ENCODE measurements at regions not wholly inside any gene's neighbourhood (a gene's known extent, or its start where the extent isn't known, plus 50 kb on each side); places are given as distances from the start of the nearest gene placed in this dataset.

DNA sequence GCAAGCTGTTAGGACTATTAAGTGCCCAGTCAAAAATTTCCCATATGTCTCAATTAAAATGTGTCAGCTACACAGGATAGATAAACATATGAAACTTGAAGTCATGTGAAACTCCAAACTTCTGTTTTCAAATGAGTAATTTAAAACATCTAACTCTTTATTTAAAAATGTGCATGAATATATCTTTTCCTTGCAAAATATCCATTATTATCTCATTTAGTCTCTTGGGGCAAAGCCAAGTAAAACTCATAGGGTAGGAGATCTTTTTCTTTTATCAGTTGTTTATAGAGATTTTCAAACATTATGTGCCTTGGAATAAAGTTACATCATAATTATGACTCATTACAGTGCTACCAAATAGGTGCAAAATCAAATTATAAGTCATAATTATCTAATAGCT is 2020.1 kb upstream of the PRR20A start:
- Histone ChIP-seq H3K4me1 (replicated peaks in 1 of 4; ENCODE audit: control insufficient read depth in 3 of 4, insufficient read depth in 4 of 4, low read length in 3 of 4) (no peaks in the 10 kb centered on the region), H3K4ac (replicated peaks; ENCODE audit: insufficient read length, low read depth, low read length) (no peak overlapping the region), H3K79me2 (ENCODE audit: control insufficient read depth in 1 of 2, insufficient read depth in 2 of 2, low read length in 2 of 2) (no peaks in the 10 kb centered on the region), H2BK120ac (replicated peaks; ENCODE audit: low read depth, low read length) (no peak overlapping the region), H3K14ac (ENCODE audit: insufficient read length) (no peak overlapping the region), H3K23me2 (ENCODE audit: low read depth, low read length) (no peaks in the 10 kb centered on the region), H3K27me3 (replicated peaks in 1 of 4; ENCODE audit: control insufficient read depth in 3 of 4, extremely low read depth in 1 of 4, insufficient read depth in 3 of 4, low read length in 3 of 4) (no peaks in the 10 kb centered on the region), H2BK12ac (ENCODE audit: low read depth, low read length) (no peak overlapping the region), H2BK15ac (ENCODE audit: low read length) (no peak overlapping the region), H2AK5ac (ENCODE audit: low read depth, low read length) (no peak overlapping the region), H3K79me1 (ENCODE audit: low read depth, low read length) (no peaks in the 10 kb centered on the region), H3K4me2 (ENCODE audit: insufficient read depth in 1 of 2, low read depth in 2 of 2, low read length in 2 of 2) (no peak overlapping the region), H3K9me3 (ENCODE audit: insufficient read depth in 2 of 2, low read depth in 1 of 2, low read length in 1 of 2) (no peaks in the 10 kb centered on the region), H2BK20ac (ENCODE audit: low read length) (no peak overlapping the region), H3K23ac (ENCODE audit: insufficient read length) (no peak overlapping the region), H3K56ac (replicated peaks; ENCODE audit: insufficient read length, low read depth, low read length) (no peak overlapping the region), H3K9ac (replicated peaks in 1 of 4; ENCODE audit: extremely low read depth in 1 of 4, low read depth in 3 of 4, low read length in 3 of 4) (no peak overlapping the region), H4K20me1 (replicated peaks in 1 of 2; ENCODE audit: control insufficient read depth in 1 of 2, insufficient read depth in 2 of 2, low read length in 2 of 2) (no peaks in the 10 kb centered on the region), H4K8ac (ENCODE audit: extremely low read depth, insufficient read depth, low read length) (no peak overlapping the region), H3K4me3 (ENCODE audit: extremely low read depth in 1 of 4, insufficient read depth in 2 of 4, low read depth in 3 of 4, low read length in 4 of 4) (no peak overlapping the region), H4K91ac (replicated peaks; ENCODE audit: insufficient read length, low read length) (no peak overlapping the region), H2BK5ac (ENCODE audit: low read depth, low read length) (no peak overlapping the region), H3K27ac (ENCODE audit: low read depth, low read length) (no peak overlapping the region), H3K36me3 (ENCODE audit: control insufficient read depth in 2 of 4, insufficient read depth in 4 of 4, low read length in 3 of 4) (no peaks in the 10 kb centered on the region), H2AFZ (ENCODE audit: low read length) (no peak overlapping the region), H3K18ac (ENCODE audit: extremely low read depth, low read length) (no peak overlapping the region), H4K5ac (ENCODE audit: insufficient read length, low read depth, low read length) (no peak overlapping the region)
- no peak for TF ChIP-seq TEAD4 (IDR thresholded peaks at IDR 0.05; ENCODE audit: low read depth, low read length)
- TF ChIP-seq KDM5A (IDR thresholded peaks at IDR 0.05; ENCODE audit: low read length), result no peak
- TF ChIP-seq, protein P1, sequence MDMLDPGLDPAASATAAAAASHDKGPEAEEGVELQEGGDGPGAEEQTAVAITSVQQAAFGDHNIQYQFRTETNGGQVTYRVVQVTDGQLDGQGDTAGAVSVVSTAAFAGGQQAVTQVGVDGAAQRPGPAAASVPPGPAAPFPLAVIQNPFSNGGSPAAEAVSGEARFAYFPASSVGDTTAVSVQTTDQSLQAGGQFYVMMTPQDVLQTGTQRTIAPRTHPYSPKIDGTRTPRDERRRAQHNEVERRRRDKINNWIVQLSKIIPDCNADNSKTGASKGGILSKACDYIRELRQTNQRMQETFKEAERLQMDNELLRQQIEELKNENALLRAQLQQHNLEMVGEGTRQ (IDR thresholded peaks at IDR 0.05; ENCODE audit: low read length), result no peak
- no peak for TF ChIP-seq JUN (IDR thresholded peaks at IDR 0.05; ENCODE audit: low read depth, low read length)
- no peak for TF ChIP-seq NRF1 (IDR thresholded peaks at IDR 0.05; ENCODE audit: low read depth, low read length)
- TF ChIP-seq FOSL1 (IDR thresholded peaks at IDR 0.05; ENCODE audit: insufficient read depth, low read depth, low read length), result no peak
- no peak for TF ChIP-seq HDAC2 (IDR thresholded peaks at IDR 0.05; ENCODE audit: borderline replicate concordance in 1 of 2, low read depth in 2 of 2, low read length in 2 of 2)
- TF ChIP-seq BCL11A (IDR thresholded peaks at IDR 0.05; ENCODE audit: low read depth in 2 of 2, low read length in 2 of 2), result no peak
- no peak for TF ChIP-seq TAF1 (IDR thresholded peaks at IDR 0.05; ENCODE audit: low read depth, low read length)
- TF ChIP-seq CREB1 (IDR thresholded peaks at IDR 0.05), result no peak
- no peak for TF ChIP-seq SIN3A (conservative IDR thresholded peaks at IDR 0.05 in 1 of 2, IDR thresholded peaks at IDR 0.05 in 1 of 2; ENCODE audit: low read depth in 1 of 2, low read length in 2 of 2)
- TF ChIP-seq GTF2F1 (IDR thresholded peaks at IDR 0.05; ENCODE audit: borderline replicate concordance, low read depth, low read length), result no peak
- DNase-seq (ENCODE audit: low read depth in 1 of 2, low spot score in 2 of 2) (no peak), FAIRE-seq (no peak)
- CTCF ChIA-PET (ENCODE audit: partially characterized antibody), result no interaction called here
- POLR2A ChIA-PET (ENCODE audit: partially characterized antibody), result no interaction called here

Data from H1 (cell line).